HG03378 (cell line): ENCODE measurements at regions not wholly inside any gene's neighbourhood (a gene's known extent, or its start where the extent isn't known, plus 50 kb on each side); places are given as distances from the start of the nearest gene placed in this dataset.

Experiments used
- ATAC-seq: cut with Tn5 transposase; IDR thresholded peaks from one replicate; pipeline ENCODE4 v1.9.1; 2021; ENCODE audit warnings: mild to moderate bottlenecking, moderate library complexity; ENCODE audit not compliant: unreplicated experiment

DNA sequence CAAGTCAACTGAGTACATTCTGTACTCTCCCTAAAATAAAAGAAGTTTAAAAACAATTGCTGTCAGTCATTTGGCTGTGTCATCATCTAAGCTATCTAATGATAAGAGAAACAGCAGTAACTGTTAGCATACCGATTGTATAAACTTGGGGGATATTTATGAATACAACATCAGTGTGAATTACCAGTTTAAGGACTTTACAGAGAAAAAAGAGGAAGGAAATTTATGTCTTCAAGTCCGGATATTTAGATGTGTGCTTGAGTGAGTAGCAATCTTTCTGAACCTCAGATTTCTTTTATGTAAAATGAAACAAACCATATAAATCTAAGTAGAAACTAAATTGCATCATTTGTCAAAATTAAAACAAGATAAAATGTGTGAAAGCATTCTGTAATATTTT lies 1557.0 kb downstream of the MRPL39 start:
- no peak for ATAC-seq

DNA sequence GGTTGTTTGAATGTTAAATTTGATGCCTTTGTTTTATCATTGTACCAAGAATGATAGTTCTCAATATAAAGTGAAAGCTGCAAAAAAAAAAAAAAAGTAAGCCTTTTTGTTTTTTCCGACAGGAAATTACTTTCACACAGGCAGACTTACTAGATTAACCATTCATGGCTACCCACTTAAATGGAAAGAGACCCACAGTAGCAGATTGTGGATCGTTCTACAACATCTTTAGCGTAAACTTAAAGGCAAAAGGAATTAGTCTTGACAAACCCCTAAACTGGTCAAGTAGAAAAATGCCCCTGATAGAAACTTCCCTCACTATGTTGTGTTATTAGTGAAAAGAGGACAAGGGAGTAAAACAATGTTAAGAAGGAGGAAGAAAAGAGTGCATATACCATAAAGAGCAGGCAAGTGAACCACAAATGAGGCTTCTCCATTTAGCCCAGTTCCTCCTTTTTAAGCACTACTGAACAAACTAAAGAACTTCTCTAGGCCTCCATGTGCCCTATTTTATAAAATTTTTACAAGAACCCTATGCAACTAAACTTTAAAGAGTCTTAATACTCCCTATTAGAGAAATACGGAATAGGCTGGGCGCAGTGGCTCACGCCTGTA lies 1560.3 kb downstream of the MRPL39 start:
- ATAC-seq: no peak

DNA sequence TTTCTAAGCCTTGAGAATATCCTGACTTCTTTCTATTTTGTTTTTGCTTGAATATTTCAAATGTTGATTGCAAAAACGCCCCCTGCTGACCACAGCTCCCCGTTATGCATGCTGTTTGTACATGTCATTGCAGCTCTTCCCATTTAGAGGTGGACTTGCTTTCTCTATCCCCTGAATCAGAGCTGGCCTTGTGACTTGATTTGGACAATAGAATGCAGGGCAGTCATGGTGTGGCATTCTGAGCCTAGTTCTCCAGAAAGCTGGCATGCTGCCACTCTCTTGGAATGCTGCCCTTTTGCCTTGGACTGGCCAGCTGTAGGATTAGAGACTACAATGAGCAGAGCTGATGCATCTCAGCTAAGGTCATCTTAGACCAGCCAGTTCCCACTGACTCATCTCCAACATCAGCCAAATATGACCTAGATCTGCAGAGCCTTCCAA lies 1561.5 kb downstream of the MRPL39 start:
- ATAC-seq: no peak

DNA sequence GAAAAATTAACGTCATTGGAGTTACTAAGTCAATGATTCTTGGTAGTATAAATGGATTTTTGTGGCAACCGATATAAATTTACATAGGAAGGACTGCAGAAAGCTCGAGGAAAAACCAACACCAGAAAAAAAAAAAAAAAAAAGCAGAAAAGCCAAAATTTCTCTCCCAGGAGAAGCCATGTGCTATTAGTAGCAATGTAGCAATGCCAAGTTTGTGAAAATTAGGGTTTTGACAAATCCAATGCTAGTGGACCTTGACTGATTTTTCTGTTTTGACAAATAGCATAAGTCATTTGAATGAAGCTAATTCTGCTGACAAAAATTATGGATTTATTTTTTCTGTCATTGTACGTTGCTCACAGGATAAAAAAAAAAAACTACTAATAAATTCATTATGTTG lies 1561.9 kb downstream of the MRPL39 start:
- no peak for ATAC-seq

DNA sequence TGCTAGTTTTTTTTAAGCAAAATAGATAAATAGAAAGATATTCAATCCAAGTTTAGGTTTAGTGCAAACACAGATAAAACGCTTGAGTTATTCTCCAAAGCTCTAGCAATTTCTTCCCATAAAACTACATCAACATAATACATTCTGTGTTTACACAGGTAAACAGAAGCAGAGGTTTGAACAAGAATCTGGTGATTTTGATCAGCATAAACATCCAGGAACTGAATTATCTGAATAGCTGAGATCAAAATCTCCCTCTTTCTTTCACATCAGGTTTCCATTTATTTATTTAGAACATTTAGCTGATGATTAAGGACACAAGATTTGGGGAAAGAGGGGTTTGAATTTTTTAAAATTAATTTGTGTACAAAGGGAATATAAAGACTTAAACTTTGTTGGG lies 1564.6 kb downstream of the MRPL39 start:
- no peak for ATAC-seq

DNA sequence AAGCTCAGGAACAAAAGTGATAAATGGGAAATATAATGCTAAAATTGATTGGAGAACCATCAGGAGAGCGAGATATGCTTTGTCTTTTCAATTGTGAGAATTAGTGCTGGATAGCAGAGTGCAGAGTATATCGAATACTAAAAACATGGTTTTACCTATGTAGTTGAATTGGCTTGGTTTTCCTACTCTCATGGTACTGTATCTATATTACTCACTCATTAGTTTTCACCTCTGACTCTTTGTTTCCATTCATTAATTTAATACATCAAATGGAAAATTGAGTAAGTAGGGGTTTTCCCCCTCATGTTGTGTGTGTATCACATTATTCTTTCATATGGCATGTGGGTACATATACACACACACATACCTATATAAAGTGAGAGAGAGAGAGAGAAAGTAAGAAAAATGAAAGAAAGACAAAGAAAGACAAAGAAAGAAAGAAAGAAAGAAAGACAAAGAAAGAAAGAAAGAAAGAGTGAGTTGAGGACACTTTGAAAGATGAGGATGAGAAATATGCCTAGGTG lies 1574.5 kb downstream of the MRPL39 start:
- no peak for ATAC-seq

DNA sequence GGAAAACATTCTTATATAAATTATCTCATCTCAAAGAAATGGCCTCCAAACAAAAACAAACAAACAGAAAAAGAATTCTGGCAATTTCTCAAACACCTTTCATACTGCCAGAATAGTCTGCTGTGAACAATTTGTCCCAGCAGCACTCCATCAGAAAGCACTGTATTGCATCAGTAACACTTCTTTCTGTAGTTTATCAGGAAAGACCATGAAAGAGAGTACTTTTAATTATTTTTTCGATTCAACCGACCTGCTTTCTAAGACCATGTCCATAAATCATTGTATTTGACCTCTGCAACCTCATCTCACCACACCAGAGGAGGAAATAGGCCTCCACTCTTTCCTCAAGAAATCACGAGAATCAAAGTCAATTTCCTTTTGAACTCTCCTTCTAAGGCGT lies 1579.9 kb downstream of the MRPL39 start:
- no peak for ATAC-seq

DNA sequence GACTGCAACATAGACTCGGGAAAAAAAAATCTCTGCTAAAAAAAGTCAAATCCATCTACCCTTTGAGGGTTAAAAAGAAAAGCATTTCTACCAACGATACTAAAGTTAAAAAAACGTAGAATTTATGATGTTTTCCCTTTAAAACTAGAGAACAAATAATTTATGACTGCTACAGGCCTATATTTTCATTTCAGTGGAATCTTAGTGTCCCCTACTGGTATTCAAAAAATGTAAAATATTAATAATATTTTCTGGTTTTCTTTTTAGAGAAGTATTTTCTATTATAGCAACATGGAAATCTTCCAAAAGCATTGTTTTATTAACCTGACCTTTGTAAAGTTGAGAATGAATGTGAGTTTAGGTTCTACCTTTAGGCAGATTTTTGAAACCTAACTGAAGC lies 1582.2 kb downstream of the MRPL39 start:
- no peak for ATAC-seq

DNA sequence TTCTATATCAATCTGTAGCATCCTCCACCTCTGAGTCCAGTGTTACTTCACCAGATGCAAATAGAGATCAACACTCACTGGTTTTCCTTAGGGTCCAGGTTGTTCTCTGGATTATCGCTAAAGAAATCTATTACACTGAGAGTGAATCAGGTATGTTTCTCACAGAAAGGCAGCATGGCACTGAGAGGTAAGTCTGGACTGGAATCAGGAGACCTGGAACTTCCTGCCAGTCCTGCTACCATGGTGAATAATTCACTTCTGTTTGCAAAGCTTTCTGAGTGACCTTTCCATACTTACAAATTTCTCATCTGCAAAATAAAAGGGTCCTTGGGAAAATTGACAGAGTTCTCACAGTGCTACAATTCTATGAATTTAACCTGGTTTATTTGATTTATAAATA lies 1583.3 kb downstream of the MRPL39 start:
- ATAC-seq: no peak

DNA sequence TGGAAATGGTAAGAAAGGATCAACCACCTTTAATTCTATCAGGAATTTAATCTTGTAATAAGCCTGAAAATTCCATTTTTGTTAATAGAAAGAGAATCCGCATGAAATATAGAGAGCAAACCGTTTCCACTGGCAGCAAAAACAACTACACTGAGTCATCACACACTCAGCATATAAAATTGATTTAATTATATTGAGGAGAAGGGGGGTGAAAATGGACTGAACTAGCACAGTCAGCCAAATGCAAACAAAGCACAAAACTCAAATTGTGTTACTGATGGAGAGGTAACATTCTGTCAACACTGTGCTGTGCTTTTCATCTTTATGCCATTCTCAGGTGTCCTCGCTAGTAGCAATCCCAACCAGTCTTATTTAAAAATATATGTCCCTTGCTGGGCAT lies 1583.9 kb downstream of the MRPL39 start:
- ATAC-seq: no peak

DNA sequence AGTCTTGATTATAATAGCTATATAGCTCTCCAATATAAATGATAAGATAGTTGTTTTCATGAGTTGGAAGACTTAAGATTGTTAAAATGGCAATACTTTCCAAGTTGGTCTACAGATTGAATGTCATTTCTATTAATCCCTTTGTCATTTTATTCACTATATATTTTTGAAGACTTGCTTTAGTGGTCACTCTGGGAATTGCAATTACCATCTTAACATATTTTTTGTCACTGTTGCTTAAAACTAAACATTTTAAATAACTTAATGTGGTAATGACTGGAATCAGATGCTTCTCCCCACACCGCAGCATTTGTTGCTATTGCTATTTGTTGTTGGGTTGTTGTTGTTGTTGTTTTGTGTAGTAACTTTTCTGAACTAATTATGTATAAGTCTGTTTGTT lies 1592.9 kb downstream of the MRPL39 start:
- no peak for ATAC-seq

DNA sequence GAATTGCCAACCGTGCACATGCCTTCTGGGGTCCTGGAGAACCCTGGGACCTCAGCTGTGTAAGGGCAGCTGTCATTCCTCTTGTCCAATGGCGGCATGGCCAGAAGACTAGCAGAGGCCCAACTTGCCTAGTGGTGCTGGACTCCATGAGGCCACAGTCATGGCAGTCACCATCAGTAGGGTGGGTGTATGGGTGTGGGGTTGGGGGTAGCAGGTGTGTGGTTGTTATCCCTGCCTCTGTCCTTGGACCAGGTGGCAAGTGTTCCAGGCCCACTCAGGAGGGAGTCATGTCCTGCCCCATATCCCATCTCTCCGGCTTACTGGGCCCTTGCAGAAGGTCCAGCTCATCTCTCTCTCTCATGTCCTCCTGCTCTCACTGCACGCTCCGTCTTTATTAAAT lies 1596.2 kb downstream of the MRPL39 start:
- ATAC-seq: no peak

DNA sequence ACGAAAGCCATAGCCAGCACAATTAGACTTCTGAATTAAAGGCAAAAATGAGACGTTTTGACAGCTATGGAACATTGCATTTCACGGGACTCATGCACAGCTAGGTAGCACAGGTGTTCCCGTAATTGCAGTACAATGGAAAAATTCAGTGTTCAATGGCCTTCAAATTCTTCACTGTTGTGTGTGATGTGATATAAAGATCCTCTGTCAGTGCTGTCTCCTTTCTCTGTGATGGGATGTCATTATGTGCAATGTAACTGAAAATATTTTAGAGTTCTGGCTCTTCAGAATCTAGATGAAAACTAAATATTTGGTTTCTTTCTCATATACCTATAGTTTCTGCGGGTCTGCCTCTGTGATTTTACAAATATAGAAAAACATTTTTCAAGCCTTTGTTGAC lies 1599.7 kb downstream of the MRPL39 start:
- no peak for ATAC-seq

DNA sequence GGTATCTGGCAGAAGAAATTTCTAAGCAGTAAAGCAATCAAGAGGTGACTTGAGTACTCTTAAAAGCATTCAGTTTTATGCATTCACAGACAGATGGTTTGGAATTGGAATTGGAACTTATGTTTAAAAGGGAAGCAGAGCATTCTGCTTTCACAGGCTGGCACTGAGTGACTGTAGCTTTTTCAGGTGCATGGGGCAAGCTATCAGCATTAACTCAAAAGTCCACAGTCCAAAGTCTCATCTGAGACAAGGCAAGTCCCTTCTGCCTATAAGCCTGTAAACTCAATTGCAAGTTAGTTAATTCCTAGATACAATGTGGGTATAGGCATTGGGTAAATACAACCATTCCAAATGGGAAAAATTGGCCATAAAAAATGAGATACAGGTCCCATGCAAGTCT lies 1620.3 kb downstream of the MRPL39 start:
- ATAC-seq: no peak

DNA sequence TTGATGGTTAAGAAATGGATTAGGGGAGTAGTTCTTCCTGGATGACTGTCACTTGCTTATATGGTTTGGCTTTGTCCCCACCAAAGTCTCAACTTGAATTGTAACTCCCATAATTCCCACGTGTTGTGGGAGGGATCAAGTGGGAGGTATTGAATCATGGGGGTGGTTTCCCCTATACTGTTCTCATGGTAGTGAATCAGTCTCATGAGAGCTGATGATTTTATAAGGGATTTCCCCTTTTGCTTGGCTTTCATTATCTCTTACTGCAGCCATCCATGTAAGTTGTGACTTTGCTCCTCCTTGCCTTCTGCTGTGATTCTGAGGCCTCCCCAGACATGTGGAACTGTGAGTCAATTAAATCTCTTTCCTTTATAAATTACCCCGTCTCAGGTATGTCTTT lies 1621.1 kb downstream of the MRPL39 start:
- ATAC-seq: no peak

DNA sequence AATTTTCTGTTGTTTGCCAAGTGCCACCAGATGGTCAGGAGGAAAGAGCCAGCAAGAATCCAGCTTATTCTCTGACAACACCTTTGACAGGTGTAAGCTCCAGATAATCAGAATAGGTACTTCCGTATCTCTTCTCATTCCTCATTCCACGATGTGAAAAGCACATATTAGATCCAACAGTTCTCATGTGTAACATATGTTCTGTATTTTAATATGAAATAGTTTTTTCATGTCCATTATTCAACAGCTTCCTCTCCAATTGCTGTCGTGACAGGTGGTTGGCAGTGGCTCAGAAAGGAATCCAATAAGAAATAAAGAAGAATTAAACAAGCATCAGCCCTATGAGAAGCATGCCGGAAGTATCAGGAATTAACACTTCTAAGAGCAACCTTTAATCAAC lies 1624.7 kb downstream of the MRPL39 start:
- no peak for ATAC-seq

DNA sequence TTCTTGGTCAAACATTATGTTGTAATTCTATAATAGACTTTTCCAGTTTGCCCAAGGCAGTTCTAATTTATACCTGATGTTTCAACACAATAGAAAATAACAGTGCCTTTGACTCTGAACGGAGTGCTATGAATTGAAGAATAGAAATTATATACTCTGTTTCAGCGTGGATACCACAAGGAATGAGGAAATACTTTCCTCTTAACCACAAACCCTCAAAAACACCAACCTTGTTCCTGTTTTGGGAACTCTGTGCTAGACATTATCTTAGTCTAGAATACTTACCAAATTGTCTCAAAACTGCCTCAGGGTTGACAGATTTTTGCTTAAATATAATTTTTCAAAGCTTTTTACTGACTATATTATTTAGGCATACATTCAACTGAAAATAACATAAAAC lies 1629.3 kb downstream of the MRPL39 start:
- ATAC-seq: no peak

DNA sequence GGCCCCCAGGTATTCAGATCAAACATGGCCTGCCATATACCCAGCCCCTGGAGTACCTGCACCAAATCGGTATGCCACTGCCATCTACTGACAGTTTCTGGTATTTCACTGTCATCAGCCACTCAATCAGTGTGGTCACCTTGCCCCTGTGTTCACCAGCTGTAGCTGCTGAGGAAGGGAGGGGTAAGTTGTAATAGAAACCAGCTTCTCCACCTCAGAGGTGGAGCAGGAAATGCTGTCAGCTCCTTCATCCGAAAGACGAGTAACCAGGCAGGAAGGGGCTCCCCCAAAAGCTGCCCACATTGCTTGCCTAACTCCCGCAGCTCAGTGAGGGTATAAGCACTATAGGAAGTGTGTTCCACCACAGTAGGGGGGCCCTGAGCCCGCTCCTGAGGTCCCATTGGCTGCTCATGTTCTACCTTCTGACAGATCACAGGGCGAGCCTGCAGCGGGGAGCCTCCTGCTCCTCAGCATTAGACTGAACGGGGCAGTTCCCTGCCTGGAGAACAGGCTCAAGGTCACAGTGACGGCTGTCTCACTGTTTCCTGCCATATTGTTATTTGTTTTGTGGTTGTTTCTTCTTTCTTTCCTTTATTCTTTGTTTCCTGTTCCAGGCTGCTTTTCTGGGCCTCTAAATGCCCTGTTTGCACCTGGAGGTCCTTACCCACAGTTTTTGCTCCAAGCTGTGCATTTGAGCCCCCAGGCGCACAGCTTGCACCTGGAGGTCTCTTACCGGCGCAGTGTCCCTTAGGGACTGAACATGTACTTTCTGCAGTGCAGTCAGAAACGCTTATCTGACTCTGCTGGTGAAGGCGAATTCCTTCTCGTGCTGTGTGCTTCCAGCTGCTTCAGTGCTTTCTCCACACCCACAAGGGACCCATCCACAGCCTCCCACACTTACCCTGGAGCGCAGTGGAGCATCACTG lies 1638.3 kb downstream of the MRPL39 start:
- ATAC-seq: peak; percentile 91

DNA sequence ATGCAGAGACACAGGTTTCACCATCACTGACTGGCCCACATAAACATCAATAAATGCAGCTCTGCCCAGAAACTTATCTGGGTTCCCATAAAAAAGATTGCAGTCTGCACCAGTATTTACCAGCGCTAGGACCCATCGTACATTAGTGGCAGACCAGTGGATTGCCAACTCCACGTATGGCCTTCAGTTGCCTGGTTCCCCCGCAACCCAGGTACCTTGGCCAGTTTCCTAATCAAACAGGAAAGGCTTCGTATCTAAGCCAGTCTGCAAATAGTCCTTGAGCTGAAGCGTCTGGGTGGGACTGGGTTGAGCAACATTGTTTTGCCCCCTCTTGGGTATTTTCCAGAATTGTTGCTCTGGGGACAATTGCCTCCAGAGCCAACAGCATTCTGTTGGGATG lies 1639.3 kb downstream of the MRPL39 start:
- no peak for ATAC-seq

DNA sequence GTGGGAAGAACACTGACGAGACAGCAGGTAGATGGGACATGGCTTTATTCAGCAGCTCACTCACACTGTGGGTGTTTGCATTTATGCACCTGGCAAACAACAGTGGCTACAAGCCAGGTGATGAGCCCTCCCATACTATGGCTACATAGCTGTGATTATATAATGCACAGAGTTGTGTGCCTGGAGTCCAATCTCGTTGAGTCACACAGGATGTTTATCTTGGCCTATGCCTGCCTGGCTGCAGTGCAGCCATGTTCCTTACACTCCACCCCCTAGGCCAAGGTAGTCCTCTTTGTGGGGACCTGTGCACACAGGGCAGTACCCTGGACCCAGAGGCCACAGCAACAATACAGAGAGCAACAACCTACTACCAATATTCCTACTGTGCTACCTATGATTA lies 1643.8 kb downstream of the MRPL39 start:
- ATAC-seq: no peak

DNA sequence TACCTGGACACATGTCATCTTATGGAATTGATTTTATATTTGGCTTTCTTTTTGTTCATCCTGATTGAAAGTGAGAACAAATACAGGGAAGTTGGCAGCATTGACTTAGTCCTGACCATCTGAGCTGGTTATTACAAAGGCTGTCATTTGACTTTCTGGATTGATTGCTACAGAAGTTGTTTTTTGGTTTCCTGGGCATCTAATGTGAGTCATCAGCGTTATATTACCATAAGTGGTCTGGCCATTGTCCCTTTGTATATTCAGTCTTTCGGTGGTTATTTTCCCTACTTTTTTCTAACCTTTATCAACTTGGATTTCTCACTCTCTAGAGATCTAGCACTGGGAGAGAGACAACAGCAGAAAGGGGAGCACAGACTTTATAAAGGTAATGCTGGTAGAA lies 1646.5 kb downstream of the MRPL39 start:
- no peak for ATAC-seq

DNA sequence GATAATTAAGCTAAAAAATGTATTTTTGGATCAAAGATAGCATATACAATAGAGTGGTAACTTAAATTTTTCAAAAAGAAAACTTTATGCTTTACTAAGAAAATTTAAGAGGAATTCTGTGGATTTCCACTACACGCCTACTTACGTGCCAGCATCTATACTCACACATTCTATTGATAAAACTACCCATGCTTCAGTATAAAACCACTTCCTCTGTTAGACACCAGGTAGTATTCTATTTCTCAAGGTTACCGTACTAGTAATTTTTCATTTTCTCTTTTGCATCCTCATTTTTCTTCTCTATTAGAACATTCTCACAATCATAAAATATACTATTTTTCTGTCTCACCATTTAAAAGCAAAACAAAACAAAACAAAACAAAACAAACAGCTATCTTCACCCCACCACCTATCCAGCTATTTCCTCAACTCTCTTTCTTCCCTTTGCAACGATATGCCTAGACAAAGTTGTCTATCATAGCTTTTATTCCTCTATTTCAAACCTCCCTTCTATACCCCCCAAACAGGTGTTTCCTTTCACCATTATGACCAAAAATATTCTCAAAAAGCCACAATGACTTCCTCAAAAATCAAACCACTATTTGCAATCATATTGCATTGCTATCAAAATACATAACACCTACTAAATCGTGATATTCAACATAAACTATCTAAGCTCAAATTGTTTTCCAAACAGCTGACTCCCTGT lies 1652.0 kb downstream of the MRPL39 start:
- no peak for ATAC-seq
